LNCaP clone FGC (cell line): ENCODE measurements at regions not wholly inside any gene's neighbourhood (a gene's known extent, or its start where the extent isn't known, plus 50 kb on each side); places are given as distances from the start of the nearest gene placed in this dataset.

Experiments used
- DNase-seq: peaks from one replicate; pipeline ENCODE4 v3.0.0-alpha.2; 2011; ENCODE audit warnings: low read depth
- H3K4me3 ChIP-seq: 2 replicates; pipeline ENCODE4 v1.5.1; 2011; ENCODE audit warnings: mild to moderate bottlenecking, low read depth, low read length, control low read depth
- TF ChIP-seq, protein P1 (sequence below): IDR thresholded peaks from 2 replicates; pipeline ENCODE4 v1.5.1; 2012; ENCODE audit warnings: mild to moderate bottlenecking; ENCODE audit not compliant: control insufficient read depth, insufficient read depth; ENCODE audit errors: extremely low read depth

DNA sequence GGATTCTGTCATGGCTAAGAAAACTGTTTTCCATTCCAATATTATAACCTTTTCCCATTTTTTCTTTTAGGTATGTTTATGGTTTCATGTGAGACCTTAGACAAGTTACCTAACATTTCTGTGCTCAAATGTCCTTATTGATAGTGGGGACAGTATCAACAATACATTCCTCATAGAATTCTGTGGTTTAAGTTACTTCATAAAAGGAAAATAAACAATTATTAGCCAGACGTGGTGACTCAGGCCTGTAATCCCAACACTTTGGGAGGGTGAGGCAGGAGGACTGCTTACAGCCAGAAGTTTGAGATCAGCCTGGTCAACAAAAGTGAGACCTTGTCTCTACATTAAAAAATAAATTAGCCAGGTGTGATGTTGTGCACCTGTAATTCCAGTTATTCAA lies 436.8 kb upstream of the CNTN4 start:
- TF ChIP-seq, protein P1, sequence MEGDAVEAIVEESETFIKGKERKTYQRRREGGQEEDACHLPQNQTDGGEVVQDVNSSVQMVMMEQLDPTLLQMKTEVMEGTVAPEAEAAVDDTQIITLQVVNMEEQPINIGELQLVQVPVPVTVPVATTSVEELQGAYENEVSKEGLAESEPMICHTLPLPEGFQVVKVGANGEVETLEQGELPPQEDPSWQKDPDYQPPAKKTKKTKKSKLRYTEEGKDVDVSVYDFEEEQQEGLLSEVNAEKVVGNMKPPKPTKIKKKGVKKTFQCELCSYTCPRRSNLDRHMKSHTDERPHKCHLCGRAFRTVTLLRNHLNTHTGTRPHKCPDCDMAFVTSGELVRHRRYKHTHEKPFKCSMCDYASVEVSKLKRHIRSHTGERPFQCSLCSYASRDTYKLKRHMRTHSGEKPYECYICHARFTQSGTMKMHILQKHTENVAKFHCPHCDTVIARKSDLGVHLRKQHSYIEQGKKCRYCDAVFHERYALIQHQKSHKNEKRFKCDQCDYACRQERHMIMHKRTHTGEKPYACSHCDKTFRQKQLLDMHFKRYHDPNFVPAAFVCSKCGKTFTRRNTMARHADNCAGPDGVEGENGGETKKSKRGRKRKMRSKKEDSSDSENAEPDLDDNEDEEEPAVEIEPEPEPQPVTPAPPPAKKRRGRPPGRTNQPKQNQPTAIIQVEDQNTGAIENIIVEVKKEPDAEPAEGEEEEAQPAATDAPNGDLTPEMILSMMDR: no peak

DNA sequence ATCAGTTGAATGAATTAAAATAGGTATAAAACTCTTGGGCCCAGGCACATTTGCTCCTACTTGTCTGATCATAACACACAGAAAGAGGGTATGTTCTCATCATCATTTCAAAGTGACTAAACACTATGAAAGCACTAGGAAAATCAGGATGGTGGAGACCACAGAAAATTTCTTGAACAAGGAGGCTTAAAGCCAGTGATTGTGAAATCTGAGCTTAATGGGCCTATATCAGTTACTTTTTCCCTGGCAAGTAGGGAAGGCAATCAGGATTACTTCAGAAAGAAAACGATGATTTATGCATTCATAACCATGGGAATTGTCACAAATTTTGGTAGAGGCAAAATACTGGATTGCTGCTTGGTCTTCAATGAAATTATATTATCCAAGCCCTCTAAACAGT lies 434.4 kb upstream of the CNTN4 start:
- H3K4me3 ChIP-seq: no peak overlapping the region
- TF ChIP-seq, protein P1: no peak
- DNase-seq: no peak

More for the DNA sequence above, 436.8 kb upstream of the CNTN4 start:
- H3K4me3 ChIP-seq: no peak overlapping the region
- no peak for DNase-seq

DNA sequence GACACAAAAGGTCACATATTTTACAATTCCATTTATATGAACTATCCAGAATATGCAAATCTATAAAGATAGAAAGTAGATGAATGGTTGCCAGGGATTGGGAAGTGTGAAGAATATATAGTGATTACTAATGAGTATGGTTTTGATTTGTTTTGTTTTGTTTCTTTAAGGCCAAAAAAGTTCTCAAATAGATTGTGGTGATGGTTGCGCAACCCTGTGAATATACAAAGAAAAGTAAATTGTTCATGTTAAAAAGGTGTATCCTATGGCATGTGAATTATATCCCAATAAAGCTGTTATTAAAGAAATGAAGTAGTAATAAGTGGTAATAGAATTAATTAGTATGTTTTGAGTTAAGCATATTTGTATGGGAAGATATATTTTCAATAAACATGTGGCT lies 431.8 kb upstream of the CNTN4 start:
- no peak for DNase-seq
- no peak overlapping the region for H3K4me3 ChIP-seq
- TF ChIP-seq, protein P1: no peak

DNA sequence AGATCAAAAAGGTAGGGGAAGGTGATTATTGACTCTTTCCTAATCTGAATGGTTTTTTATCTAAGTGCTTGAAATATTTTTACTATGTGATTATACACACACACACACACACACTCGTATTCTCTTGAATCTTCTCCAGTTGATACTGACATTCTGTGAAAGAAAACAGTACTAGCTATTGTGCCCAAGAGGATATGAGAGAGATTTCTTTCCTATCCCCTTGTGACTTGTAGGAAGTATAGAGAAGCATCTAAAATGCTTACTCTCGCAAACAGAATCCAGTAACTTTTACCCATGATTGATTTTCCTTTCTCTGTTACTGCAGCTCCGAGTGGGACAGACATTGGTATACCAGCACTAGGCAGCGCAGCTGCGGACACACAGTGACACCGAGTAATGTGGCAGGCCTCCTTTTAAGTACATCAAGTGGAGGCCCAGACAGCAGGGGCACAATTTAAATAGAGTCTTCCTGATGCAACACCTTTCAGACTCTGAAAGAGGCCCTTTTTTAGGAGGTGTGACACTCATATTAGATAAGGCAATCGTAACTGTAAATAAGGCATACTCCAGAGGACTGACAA lies 421.0 kb upstream of the CNTN4 start:
- DNase-seq: no peak
- no peak overlapping the region for H3K4me3 ChIP-seq
- TF ChIP-seq, protein P1: no peak

DNA sequence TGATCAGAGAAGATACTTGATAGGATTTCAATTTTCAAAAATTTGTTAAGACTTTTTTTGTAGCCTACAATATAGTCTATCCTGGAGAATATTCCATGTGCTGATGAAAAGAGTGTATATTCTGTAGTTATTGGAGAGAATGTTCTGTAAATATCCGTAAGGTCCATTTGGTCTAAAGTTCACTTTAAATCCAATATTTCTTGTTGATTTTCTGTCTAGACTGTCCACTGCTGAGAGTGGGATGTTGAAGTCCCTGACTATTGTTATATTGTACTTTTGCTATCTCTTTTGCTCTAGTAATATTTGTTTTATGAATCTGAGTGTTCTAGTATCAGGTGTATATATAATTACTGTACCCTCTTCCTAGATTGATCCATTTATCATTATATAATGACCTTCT lies 406.2 kb upstream of the CNTN4 start:
- no peak for DNase-seq
- TF ChIP-seq, protein P1: no peak
- H3K4me3 ChIP-seq: no peak overlapping the region

DNA sequence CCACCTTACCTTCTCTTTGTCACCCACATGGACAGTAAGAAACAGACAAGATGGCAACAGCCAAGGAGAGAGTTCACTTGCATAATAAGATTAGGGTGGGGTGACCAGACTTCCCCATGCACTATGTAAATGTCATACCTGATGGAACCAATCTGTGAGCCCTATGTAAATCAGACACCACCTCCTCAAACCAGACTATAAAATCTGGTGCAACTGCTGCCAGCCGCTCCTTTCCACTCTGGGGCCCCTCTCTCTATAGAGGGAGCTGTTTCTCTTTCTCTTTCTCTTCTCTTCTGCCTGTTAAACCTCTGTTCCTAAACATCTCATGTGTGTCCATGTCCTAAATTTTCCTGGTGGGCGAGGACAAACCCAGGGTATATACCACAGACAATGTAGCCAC lies 405.5 kb upstream of the CNTN4 start:
- H3K4me3 ChIP-seq: no peak overlapping the region
- TF ChIP-seq, protein P1: no peak
- no peak for DNase-seq

DNA sequence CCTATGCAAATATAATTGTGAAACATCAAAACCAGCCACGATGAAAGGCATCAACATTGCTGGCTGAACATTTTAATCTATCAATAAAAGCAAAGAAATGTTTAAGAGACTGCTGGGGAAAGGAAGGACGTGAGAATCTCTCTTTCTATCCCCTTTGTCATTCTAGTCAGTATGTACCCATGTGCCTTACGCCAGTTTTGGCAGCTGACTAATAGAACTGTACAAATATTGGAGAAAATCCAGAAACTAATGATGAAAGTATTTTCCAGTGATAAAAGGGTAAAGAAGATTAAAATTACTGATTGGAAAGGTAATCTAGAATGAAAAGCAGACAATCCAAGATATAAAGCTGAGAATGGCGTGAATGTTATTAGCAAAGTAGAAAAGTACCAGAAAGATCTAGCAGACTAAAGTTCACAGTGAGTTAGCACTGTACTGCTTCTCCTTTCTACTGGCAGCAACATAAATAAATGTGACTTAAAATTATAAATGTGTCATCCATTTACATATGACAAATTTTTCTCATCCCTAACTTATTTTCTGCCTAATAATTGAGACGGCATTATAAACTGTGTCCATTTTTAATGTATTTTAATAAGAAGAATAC lies 401.9 kb upstream of the CNTN4 start:
- TF ChIP-seq, protein P1: no peak
- no peak for DNase-seq
- H3K4me3 ChIP-seq: no peak overlapping the region
